PC-3 (cell line): ENCODE measurements at regions not wholly inside any gene's neighbourhood (a gene's known extent, or its start where the extent isn't known, plus 50 kb on each side); places are given as distances from the start of the nearest gene placed in this dataset.
"Not testable (repeated sequence)": the region's sequence is repeated elsewhere in the genome, so short reads cannot be mapped to it uniquely, and the experiment has no call there.

Experiments used
- ATAC-seq: fragments of 200-7000 bp; cut with Tn5 transposase; 2 replicates; pipeline ENCODE4 v1.9.1; 2020; ENCODE audit warnings: mild to moderate bottlenecking, moderate library complexity
- BruUV-seq: library from RNA; stranded (reverse); fragments of 400-500 nt; replicated peaks from 2 replicates; lab custom pipeline; 2021; lab: Mats Ljungman, UMichigan
- CTCF ChIA-PET: fragments of 300-600 bp; sonication (Branson Sonifier 250); formaldehyde crosslinking; loops from one replicate; lab custom pipeline; 2022; ENCODE audit warnings: antibody characterized with exemption; lab: Charles Lee
- POLR2A ChIA-PET: fragments of 300-600 bp; sonication (Branson Sonifier 250); formaldehyde crosslinking; loops from one replicate; lab custom pipeline; 2022; ENCODE audit warnings: antibody characterized with exemption; ENCODE audit not compliant: unreplicated experiment; lab: Charles Lee
- DNase-seq: peaks from one replicate; pipeline ENCODE4 v3.0.0-alpha.2; 2015
- H2AFZ ChIP-seq: fragments of 300-600 bp; sonication (generic); 2 replicates; pipeline ENCODE4 v1.6.0; 2016; ENCODE audit warnings: antibody characterized with exemption, low read length
- H3F3A ChIP-seq: fragments of 300-600 bp; sonication (generic); one replicate; pipeline ENCODE4 v1.6.0; 2017; ENCODE audit warnings: antibody characterized with exemption, low read length, control low read depth, mild to moderate bottlenecking; ENCODE audit not compliant: unreplicated experiment
- H3K27ac ChIP-seq: fragments of 300-600 bp; sonication (generic); 2 replicates; pipeline ENCODE4 v1.5.1; 2016; ENCODE audit warnings: mild to moderate bottlenecking, low read length
- H3K27me3 ChIP-seq: fragments of 300-600 bp; sonication (generic); 2 replicates; pipeline ENCODE4 v1.6.1; 2016; ENCODE audit warnings: low read length, mixed read lengths
- H3K36me3 ChIP-seq: fragments of 300-600 bp; sonication (generic); 2 replicates; pipeline ENCODE4 v1.6.1; 2016; ENCODE audit warnings: low read depth, mixed run types, low read length, mixed read lengths
- H3K4me1 ChIP-seq: fragments of 300-600 bp; sonication (generic); 2 replicates; pipeline ENCODE4 v1.5.1; 2016; ENCODE audit warnings: low read length; ENCODE audit not compliant: insufficient read depth
- H3K4me2 ChIP-seq: fragments of 300-600 bp; sonication (generic); 2 replicates; pipeline ENCODE4 v1.6.0; 2016; ENCODE audit warnings: low read length
- H3K4me3 ChIP-seq: fragments of 300-600 bp; sonication (generic); 2 replicates; pipeline ENCODE4 v1.5.1; 2016; ENCODE audit warnings: mild to moderate bottlenecking, low read length, mixed read lengths
- H3K79me2 ChIP-seq: fragments of 300-600 bp; sonication (generic); 2 replicates; pipeline ENCODE4 v1.6.1; 2017; ENCODE audit warnings: low read length, mixed read lengths
- H3K9ac ChIP-seq: fragments of 300-600 bp; sonication (generic); 2 replicates; pipeline ENCODE4 v1.6.0; 2016; ENCODE audit warnings: mild to moderate bottlenecking, low read length
- H3K9me2 ChIP-seq: fragments of 300-600 bp; sonication (generic); replicated peaks from 2 replicates; pipeline ENCODE4 v1.6.1; 2016; ENCODE audit warnings: mixed run types, low read length, mixed read lengths
- H3K9me3 ChIP-seq: fragments of 300-600 bp; sonication (generic); 2 replicates; pipeline ENCODE4 v1.6.1; 2016; ENCODE audit warnings: low read length, mixed read lengths
- H4K20me1 ChIP-seq: fragments of 300-600 bp; sonication (generic); 2 replicates; pipeline ENCODE4 v1.6.1; 2016; ENCODE audit warnings: low read length, mixed read lengths
- CTCF ChIP-seq: fragments of 300-600 bp; sonication (generic); conservative IDR thresholded peaks from 2 replicates; pipeline ENCODE4 v1.5.1; 2017; ENCODE audit warnings: antibody characterized with exemption, low read depth, mild to moderate bottlenecking, low read length
- EZH2 ChIP-seq: fragments of 300-600 bp; sonication (generic); IDR thresholded peaks from one replicate; pipeline ENCODE4 v1.6.1; 2017; ENCODE audit warnings: antibody characterized with exemption, mild to moderate bottlenecking, low read length; ENCODE audit not compliant: unreplicated experiment
- EZH2phosphoT487 ChIP-seq: fragments of 300-600 bp; sonication (generic); IDR thresholded peaks from 2 replicates; pipeline ENCODE4 v1.6.1; 2018; ENCODE audit warnings: mild to moderate bottlenecking, antibody characterized with exemption, low read length, borderline replicate concordance
- intact Hi-C: fragments of 100-400 bp; cut with micrococcal nuclease; formaldehyde crosslinking; loops from 2 replicates; pipeline ENCODE4 v1.9.0; 2023

- TF ChIP-seq CTCF (no peak), EZH2 (no peak), EZH2phosphoT487 (no peak)
These were observed 259.3 kb downstream of the S1PR1 start for GRCh38 chr1:101496109-101496508.

GRCh38 chr1:101497881-101498559 is 261.2 kb downstream of the S1PR1 start:
- ATAC-seq (no peak), DNase-seq (no peak)
- Histone ChIP-seq H3K4me2 (no peak overlapping the region), H3K9me2 (no peaks in the 10 kb centered on the region), H3K79me2 (no peaks in the 10 kb centered on the region), H3K27ac (no peak overlapping the region), H3K9me3 (no peaks in the 10 kb centered on the region), H3K4me3 (no peak overlapping the region), H3F3A (no peaks in the 10 kb centered on the region), H2AFZ (no peak overlapping the region), H4K20me1 (no peaks in the 10 kb centered on the region), H3K27me3 (peaks cover 7% of the 10 kb centered on the region; the same call in 1 of the 2 replicates), H3K36me3 (no peaks in the 10 kb centered on the region), H3K9ac (no peak overlapping the region), H3K4me1 (no peaks in the 10 kb centered on the region)
- TF ChIP-seq EZH2 (no peak), EZH2phosphoT487 (no peak), CTCF (no peak)
- CTCF ChIA-PET, result no interaction called here
- intact Hi-C loops, result no loop called here
- no TSS peak for BruUV-seq
- POLR2A ChIA-PET, result no interaction called here

More at GRCh38 chr1:101496109-101496508, 259.3 kb downstream of the S1PR1 start:
- Histone ChIP-seq H3K9me2 (no peaks in the 10 kb centered on the region), H3K4me3 (no peak overlapping the region), H3K9ac (no peak overlapping the region), H3K79me2 (no peaks in the 10 kb centered on the region), H2AFZ (no peak overlapping the region), H3K4me1 (no peaks in the 10 kb centered on the region), H3K27ac (no peak overlapping the region), H3K27me3 (peaks cover 7% of the 10 kb centered on the region; the same call in 1 of the 2 replicates), H3K4me2 (no peak overlapping the region), H3F3A (no peaks in the 10 kb centered on the region), H4K20me1 (no peaks in the 10 kb centered on the region), H3K9me3 (no peaks in the 10 kb centered on the region), H3K36me3 (no peaks in the 10 kb centered on the region)
- no TSS peak for BruUV-seq
- intact Hi-C loops, result no loop called here
- ChIA-PET POLR2A (no interaction called here), CTCF (no interaction called here)
- DNase-seq (no peak), ATAC-seq (no peak)

- not testable (repeated sequence) for H2AFZ ChIP-seq
These were observed 267.3 kb downstream of the S1PR1 start for GRCh38 chr1:101504106-101504505.

GRCh38 chr1:101505240-101505639 is 268.4 kb downstream of the S1PR1 start:
- H3K27me3 ChIP-seq, CTCF ChIA-PET, H2AFZ ChIP-seq, POLR2A ChIA-PET, DNase-seq, ATAC-seq, BruUV-seq, H3K9me2 ChIP-seq, H3K9ac ChIP-seq, H3K27ac ChIP-seq, H3K4me3 ChIP-seq, H3K4me2 ChIP-seq, H3K36me3 ChIP-seq, H3K9me3 ChIP-seq, H3F3A ChIP-seq, H3K4me1 ChIP-seq, H3K79me2 ChIP-seq, intact Hi-C loops, H4K20me1 ChIP-seq: not testable (repeated sequence)

More at GRCh38 chr1:101504106-101504505, 267.3 kb downstream of the S1PR1 start:
- H3K4me2 ChIP-seq, intact Hi-C loops, H3K9me2 ChIP-seq, BruUV-seq, H3F3A ChIP-seq, H3K36me3 ChIP-seq, H3K27me3 ChIP-seq, H3K9ac ChIP-seq, CTCF ChIA-PET, H3K9me3 ChIP-seq, H3K4me1 ChIP-seq, H3K27ac ChIP-seq, ATAC-seq, POLR2A ChIA-PET, H3K79me2 ChIP-seq, H4K20me1 ChIP-seq, H3K4me3 ChIP-seq, DNase-seq: not testable (repeated sequence)
